CD8-positive, alpha-beta memory T cell (primary cell): ENCODE measurements at regions not wholly inside any gene's neighbourhood (a gene's known extent, or its start where the extent isn't known, plus 50 kb on each side); places are given as distances from the start of the nearest gene placed in this dataset.

Experiments used
- CTCF ChIA-PET: fragments of 350-600 bp; sonication (Branson Sonifier 250); formaldehyde crosslinking; loops from one replicate; lab custom pipeline; 2021; ENCODE audit warnings: antibody characterized with exemption; lab: Charles Lee
- POLR2A ChIA-PET: fragments of 350-600 bp; sonication (Branson Sonifier 250); formaldehyde crosslinking; loops from one replicate; lab custom pipeline; 2021; ENCODE audit warnings: antibody characterized with exemption; lab: Charles Lee
- DNase-seq, 5 donors: peaks; one replicate each; pipeline versions ENCODE4 v3.0.0 to v3.0.0-alpha.2; 2020 to 2022; ENCODE audit warnings: mixed read lengths in 1 of 5
- H3K27ac ChIP-seq: one replicate; pipeline ENCODE4 v1.7.0; 2013; ENCODE audit warnings: low read depth, mild to moderate bottlenecking, low read length, moderate library complexity
- H3K27me3 ChIP-seq: 2 replicates; pipeline ENCODE4 v1.7.0; 2013; ENCODE audit warnings: low read length, mild to moderate bottlenecking; ENCODE audit not compliant: insufficient read depth, poor library complexity, severe bottlenecking
- H3K36me3 ChIP-seq: 2 replicates; pipeline ENCODE4 v1.7.0; 2013; ENCODE audit warnings: mild to moderate bottlenecking, low read length, moderate library complexity; ENCODE audit not compliant: insufficient read depth
- H3K4me1 ChIP-seq: 2 replicates; pipeline ENCODE4 v1.7.0; 2013; ENCODE audit warnings: mild to moderate bottlenecking, low read length, moderate library complexity; ENCODE audit not compliant: insufficient read depth
- H3K4me3 ChIP-seq: 2 replicates; pipeline ENCODE4 v1.7.0; 2013; ENCODE audit warnings: mild to moderate bottlenecking, low read length
- H3K9me3 ChIP-seq: 2 replicates; pipeline ENCODE4 v1.7.0; 2013; ENCODE audit warnings: mild to moderate bottlenecking, low read length
- H3K27ac Mint-ChIP-seq, 8 donors: one replicate each; pipeline ENCODE4 v1.8.0; 2020 to 2021; ENCODE audit warnings: mixed read lengths in 8 of 8, mild to moderate bottlenecking in 6 of 8, inconsistent platforms in 3 of 8, moderate library complexity in 3 of 8
- H3K27me3 Mint-ChIP-seq, 2 donors: one replicate each; pipeline ENCODE4 v1.8.0; 2020 to 2021; ENCODE audit warnings: mixed read lengths in 2 of 2, mild to moderate bottlenecking in 1 of 2, moderate library complexity in 1 of 2
- H3K36me3 Mint-ChIP-seq, 3 donors: one replicate each; pipeline ENCODE4 v1.8.0; 2020 to 2021; ENCODE audit warnings: mixed read lengths in 3 of 3, inconsistent platforms in 1 of 3, mild to moderate bottlenecking in 1 of 3
- H3K4me1 Mint-ChIP-seq, 3 donors: one replicate each; pipeline ENCODE4 v1.8.0; 2020 to 2021; ENCODE audit warnings: mixed read lengths in 3 of 3, inconsistent platforms in 1 of 3, mild to moderate bottlenecking in 1 of 3
- H3K4me3 Mint-ChIP-seq, 7 donors: one replicate each; pipeline ENCODE4 v1.8.0; 2020 to 2021; ENCODE audit warnings: mixed read lengths in 7 of 7, mild to moderate bottlenecking in 6 of 7, moderate library complexity in 4 of 7, inconsistent platforms in 2 of 7
- H3K9me3 Mint-ChIP-seq, 5 donors: one replicate each; pipeline ENCODE4 v1.8.0; 2020 to 2022; ENCODE audit warnings: mixed read lengths in 5 of 5, mild to moderate bottlenecking in 3 of 5, moderate library complexity in 2 of 5, inconsistent platforms in 1 of 5

DNA sequence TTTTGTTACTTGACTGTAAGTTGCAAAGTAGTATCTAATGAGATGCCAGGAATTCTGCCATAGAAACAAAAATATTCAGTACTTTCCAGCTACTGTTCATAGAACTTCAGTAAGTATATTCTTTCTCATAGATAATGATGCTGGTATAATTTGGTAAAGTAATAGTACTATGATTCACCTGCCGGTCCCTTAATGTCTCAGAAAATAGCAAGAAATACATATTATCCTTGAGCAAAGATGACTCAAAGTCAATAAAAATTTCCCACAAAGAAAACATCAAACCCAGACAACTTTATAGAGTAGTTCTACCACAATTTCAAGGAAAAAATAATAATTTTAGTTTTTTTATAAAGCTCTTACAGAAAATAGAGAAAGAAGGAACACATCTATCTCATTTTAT, 105.4 kb downstream of the EPDR1 start:
- H3K27ac ChIP-seq: no peak overlapping the region
- Mint-ChIP-seq H3K27me3 (peaks cover 8 to 17% of the 10 kb centered on the region in 2 donors), H3K36me3 (no peaks in the 10 kb centered on the region), H3K4me1 (no peaks in the 10 kb centered on the region), H3K9me3 (no peaks in the 10 kb centered on the region), H3K4me3 (no peak overlapping the region), H3K27ac (no peak overlapping the region)
- CTCF ChIA-PET: no interaction called here
- POLR2A ChIA-PET: no interaction called here
- no peaks in the 10 kb centered on the region for H3K9me3 ChIP-seq
- H3K27me3 ChIP-seq: no peaks in the 10 kb centered on the region
- H3K4me3 ChIP-seq: no peak overlapping the region
- DNase-seq: no peak
- H3K4me1 ChIP-seq: no peaks in the 10 kb centered on the region
- H3K36me3 ChIP-seq: no peaks in the 10 kb centered on the region

DNA sequence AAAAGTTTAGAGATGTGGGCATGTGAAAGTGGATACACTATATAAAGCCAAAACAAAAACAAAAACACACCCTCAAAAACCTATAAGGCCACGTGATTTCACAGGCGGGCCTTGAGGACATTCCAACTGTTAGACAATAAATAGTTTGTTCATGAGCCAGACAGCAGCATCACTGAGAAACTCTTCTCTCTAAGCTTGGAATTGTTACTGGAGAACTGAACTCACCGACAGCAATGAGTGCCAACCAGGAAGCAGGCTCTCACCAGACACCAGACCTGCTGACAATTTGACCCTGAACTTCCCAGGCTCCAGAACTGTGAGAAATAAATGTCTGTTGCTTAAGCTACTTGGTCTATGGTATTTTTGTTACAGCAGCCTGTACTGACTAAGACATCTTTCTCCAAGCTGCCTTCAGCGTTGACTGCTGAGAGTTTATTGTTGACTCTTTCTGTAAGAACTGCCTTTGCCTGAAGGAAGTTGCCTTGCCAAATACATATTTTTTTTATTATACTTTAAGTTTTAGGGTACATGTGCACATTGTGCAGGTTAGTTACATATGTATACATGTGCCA, 107.5 kb downstream of the EPDR1 start:
- no peak overlapping the region for H3K4me3 ChIP-seq
- ChIA-PET CTCF (no interaction called here), POLR2A (no interaction called here)
- no peak overlapping the region for H3K4me3 Mint-ChIP-seq
- no peaks in the 10 kb centered on the region for H3K4me1 Mint-ChIP-seq
- H3K27me3 Mint-ChIP-seq: peaks cover 0 to 10% of the 10 kb centered on the region in 2 donors
- no peaks in the 10 kb centered on the region for H3K4me1 ChIP-seq
- no peak overlapping the region for H3K27ac ChIP-seq
- H3K27ac Mint-ChIP-seq: no peak overlapping the region
- H3K36me3 Mint-ChIP-seq: no peaks in the 10 kb centered on the region
- no peak for DNase-seq
- no peaks in the 10 kb centered on the region for H3K36me3 ChIP-seq
- no peaks in the 10 kb centered on the region for H3K9me3 ChIP-seq
- H3K9me3 Mint-ChIP-seq: no peaks in the 10 kb centered on the region
- no peaks in the 10 kb centered on the region for H3K27me3 ChIP-seq

DNA sequence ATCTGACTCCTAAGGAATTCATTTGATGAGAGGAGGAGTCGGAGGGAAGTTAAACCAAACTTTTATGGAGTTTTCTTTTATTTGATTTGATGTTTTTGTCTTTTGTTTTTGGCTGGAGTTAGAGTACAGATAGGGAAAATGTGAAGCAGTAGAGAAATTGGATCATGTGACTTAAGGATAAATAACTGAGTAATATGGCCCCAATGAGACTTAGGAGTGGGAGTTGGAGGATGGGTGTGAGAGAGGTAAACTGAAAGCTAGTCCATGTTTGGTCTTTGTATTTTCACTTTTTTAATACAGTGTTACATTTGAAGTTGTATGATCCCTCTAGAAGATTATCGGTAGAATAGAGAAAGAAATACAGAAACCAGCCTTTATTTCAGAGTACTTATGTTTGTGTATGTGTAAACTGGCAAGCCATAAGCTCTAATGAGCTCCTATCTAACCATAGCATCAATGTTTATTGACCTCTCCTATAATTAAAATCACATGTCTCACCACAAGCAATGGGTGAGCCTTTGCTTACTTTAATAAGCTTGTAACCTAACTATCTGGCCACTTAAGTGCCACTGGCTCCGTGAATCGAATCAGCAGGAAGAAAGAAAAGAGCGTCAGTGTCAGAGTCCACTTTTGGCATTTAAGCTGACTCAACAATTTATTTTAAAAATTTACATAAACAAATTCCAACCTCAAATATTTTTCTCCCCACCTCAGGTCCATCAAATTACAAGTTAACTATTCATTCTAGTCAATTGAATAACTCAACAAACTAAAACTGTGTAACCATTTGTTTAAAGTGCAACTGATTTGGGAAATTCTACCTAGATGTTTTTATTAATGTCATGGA, 113.8 kb downstream of the EPDR1 start:
- no peak overlapping the region for H3K27ac ChIP-seq
- no peaks in the 10 kb centered on the region for H3K4me1 ChIP-seq
- DNase-seq: no peak
- ChIA-PET CTCF (no interaction called here), POLR2A (no interaction called here)
- H3K9me3 ChIP-seq: no peaks in the 10 kb centered on the region
- no peaks in the 10 kb centered on the region for H3K36me3 ChIP-seq
- Mint-ChIP-seq H3K4me3 (no peak overlapping the region), H3K36me3 (no peaks in the 10 kb centered on the region), H3K27ac (no peak overlapping the region), H3K9me3 (no peaks in the 10 kb centered on the region), H3K27me3 (peaks cover 2 to 17% of the 10 kb centered on the region in 2 donors), H3K4me1 (no peaks in the 10 kb centered on the region)
- H3K4me3 ChIP-seq: no peak overlapping the region
- no peaks in the 10 kb centered on the region for H3K27me3 ChIP-seq

DNA sequence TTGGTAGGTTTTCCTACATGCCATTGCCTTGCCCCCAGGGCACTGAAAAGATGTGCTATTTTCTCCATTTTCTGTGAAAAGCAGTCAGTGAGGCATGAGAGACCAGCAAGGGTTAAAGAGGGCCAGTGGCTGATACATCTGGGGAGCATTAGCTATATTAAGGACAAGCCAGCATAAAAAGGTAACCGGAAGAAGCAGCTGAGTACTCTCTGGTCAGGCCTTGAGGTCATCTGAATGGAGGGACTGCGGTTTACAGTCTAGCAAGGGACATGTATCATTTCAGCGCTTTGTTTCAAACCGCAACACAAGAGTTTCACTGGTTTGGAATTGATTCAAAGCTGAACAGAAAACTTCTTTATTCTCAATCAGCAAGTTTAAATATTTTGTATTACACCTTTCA, 120.4 kb downstream of the EPDR1 start:
- no peak overlapping the region for H3K27ac Mint-ChIP-seq
- DNase-seq: no peak
- H3K36me3 Mint-ChIP-seq: peaks cover 0 to 2% (median 0%) of the 10 kb centered on the region in 3 donors
- H3K4me1 Mint-ChIP-seq: no peaks in the 10 kb centered on the region
- H3K9me3 Mint-ChIP-seq: no peaks in the 10 kb centered on the region
- Histone ChIP-seq H3K27ac (no peak overlapping the region), H3K9me3 (no peaks in the 10 kb centered on the region), H3K4me1 (no peaks in the 10 kb centered on the region), H3K27me3 (no peaks in the 10 kb centered on the region), H3K36me3 (no peaks in the 10 kb centered on the region), H3K4me3 (no peak overlapping the region)
- peaks cover 0 to 6% of the 10 kb centered on the region in 2 donors for H3K27me3 Mint-ChIP-seq
- ChIA-PET CTCF (no interaction called here), POLR2A (no interaction called here)
- no peak overlapping the region for H3K4me3 Mint-ChIP-seq

DNA sequence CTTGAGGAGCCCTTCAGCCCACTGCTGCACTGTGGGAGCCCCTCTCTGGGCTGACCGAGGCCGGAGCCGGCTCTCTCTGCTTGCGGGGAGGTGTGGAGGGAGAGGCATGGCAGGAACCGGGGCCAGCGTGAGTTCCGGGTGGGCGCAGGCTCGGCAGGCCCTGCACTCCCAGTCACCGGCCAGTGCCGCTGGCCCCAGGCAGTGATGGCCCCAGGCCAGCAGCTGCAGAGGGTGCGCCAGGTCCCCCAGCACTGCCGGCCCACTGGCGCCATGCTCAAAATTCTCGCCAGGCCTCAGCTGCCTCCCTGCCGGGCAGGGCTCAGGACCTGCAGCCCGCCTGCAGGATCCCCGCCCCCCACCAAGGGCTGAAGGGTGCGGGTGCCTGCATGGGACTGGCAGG, 128.4 kb upstream of the STARD3NL start:
- Mint-ChIP-seq H3K27me3 (peaks cover 8 to 39% of the 10 kb centered on the region in 2 donors), H3K4me1 (no peaks in the 10 kb centered on the region), H3K4me3 (no peak overlapping the region), H3K36me3 (peaks cover 0 to 7% (median 0%) of the 10 kb centered on the region in 3 donors), H3K27ac (no peak overlapping the region), H3K9me3 (peaks cover 2 to 12% (median 10%) of the 10 kb centered on the region in 5 donors)
- Histone ChIP-seq H3K4me1 (no peaks in the 10 kb centered on the region), H3K4me3 (no peak overlapping the region), H3K36me3 (no peaks in the 10 kb centered on the region), H3K27me3 (no peaks in the 10 kb centered on the region), H3K9me3 (no peaks in the 10 kb centered on the region), H3K27ac (no peak overlapping the region)
- DNase-seq: no peak
- POLR2A ChIA-PET: no interaction called here
- CTCF ChIA-PET: no interaction called here

DNA sequence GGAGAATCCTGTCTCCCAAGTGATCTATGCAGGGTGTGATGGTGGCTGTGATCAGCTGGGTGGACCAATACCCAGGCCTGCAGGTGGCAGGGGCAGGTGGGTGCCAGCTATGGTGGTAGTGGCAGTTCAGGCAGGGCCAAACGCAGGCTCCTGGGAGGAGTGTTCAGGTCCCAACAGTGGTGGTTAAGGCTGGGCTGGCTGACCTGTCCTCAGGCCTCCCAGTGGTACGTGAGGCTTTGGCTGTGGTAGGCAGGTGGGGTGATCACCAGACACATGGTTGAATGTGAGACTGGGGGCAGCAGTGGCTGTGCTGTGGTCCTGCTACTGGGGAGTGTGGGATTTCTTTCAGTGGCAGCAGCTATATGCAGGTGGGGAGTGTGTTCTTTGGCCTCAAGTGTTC, 126.7 kb upstream of the STARD3NL start:
- no peaks in the 10 kb centered on the region for H3K4me1 ChIP-seq
- no peak overlapping the region for H3K4me3 Mint-ChIP-seq
- CTCF ChIA-PET: no interaction called here

DNA sequence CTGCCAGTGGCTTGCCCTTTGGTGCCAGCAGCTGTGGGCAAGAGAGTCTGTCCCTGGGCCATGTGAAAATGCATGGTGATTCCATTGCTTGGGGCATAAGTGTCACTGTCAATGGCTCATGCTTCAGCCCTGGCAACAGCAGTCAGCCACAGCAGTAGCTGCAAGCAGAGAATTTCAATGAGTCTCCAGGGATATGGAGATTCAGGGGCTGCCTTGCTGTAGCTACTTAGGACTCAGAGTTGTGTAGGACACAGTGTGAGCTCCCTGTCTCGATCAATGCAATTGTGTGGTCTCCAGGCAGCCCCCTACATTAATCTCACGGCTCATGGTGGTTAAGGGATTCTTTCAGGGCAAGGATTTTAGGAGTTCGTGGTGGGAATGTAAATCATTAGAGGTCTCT, 126.3 kb upstream of the STARD3NL start:
- Histone ChIP-seq H3K9me3 (no peaks in the 10 kb centered on the region), H3K36me3 (no peaks in the 10 kb centered on the region), H3K27ac (no peak overlapping the region), H3K4me3 (no peak overlapping the region), H3K4me1 (no peaks in the 10 kb centered on the region), H3K27me3 (no peaks in the 10 kb centered on the region)
- H3K36me3 Mint-ChIP-seq: peaks cover 0 to 7% (median 0%) of the 10 kb centered on the region in 3 donors
- H3K27ac Mint-ChIP-seq: no peak overlapping the region
- POLR2A ChIA-PET: no interaction called here
- CTCF ChIA-PET: no interaction called here
- peaks cover 2 to 12% (median 10%) of the 10 kb centered on the region in 5 donors for H3K9me3 Mint-ChIP-seq
- H3K4me1 Mint-ChIP-seq: no peaks in the 10 kb centered on the region
- no peak for DNase-seq
- no peak overlapping the region for H3K4me3 Mint-ChIP-seq
- H3K27me3 Mint-ChIP-seq: peaks cover 8 to 39% of the 10 kb centered on the region in 2 donors

More for the DNA sequence above, 126.7 kb upstream of the STARD3NL start:
- POLR2A ChIA-PET: no interaction called here
- Histone ChIP-seq H3K36me3 (no peaks in the 10 kb centered on the region), H3K27me3 (no peaks in the 10 kb centered on the region), H3K27ac (no peak overlapping the region), H3K9me3 (no peaks in the 10 kb centered on the region), H3K4me3 (no peak overlapping the region)
- Mint-ChIP-seq H3K27me3 (peaks cover 8 to 39% of the 10 kb centered on the region in 2 donors), H3K36me3 (peaks cover 0 to 7% (median 0%) of the 10 kb centered on the region in 3 donors), H3K4me1 (no peaks in the 10 kb centered on the region), H3K9me3 (peaks cover 2 to 12% (median 10%) of the 10 kb centered on the region in 5 donors), H3K27ac (no peak overlapping the region)
- DNase-seq: no peak

DNA sequence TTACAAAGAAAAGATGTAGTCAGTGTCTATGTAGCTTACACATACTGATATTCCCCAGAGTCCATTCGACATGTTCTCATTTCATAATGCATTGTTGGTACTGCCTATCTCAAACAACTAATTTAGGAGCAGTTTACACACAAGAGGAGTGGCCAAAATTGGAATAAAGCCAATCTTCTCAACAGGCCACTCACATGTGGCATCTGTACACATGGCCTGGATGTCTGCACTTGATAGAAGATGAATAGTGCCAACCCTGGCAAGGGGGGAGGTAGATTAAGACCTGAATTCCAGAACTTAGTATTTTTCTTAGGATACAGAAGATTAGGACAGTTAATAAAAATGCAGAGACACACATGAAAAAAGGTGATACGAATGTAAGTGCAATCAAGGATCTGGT, 125.3 kb upstream of the STARD3NL start:
- Histone ChIP-seq H3K9me3 (no peaks in the 10 kb centered on the region), H3K4me1 (no peaks in the 10 kb centered on the region), H3K4me3 (no peak overlapping the region), H3K27me3 (no peaks in the 10 kb centered on the region), H3K27ac (no peak overlapping the region), H3K36me3 (no peaks in the 10 kb centered on the region)
- ChIA-PET POLR2A (no interaction called here), CTCF (no interaction called here)
- H3K27ac Mint-ChIP-seq: peak overlapping the region in 1 of 8 donors; percentile 7
- peaks cover 0 to 7% (median 0%) of the 10 kb centered on the region in 3 donors for H3K36me3 Mint-ChIP-seq
- peaks cover 8 to 39% of the 10 kb centered on the region in 2 donors for H3K27me3 Mint-ChIP-seq
- H3K9me3 Mint-ChIP-seq: peaks cover 2 to 12% (median 10%) of the 10 kb centered on the region in 5 donors
- DNase-seq: no peak
- no peaks in the 10 kb centered on the region for H3K4me1 Mint-ChIP-seq
- H3K4me3 Mint-ChIP-seq: no peak overlapping the region
